Thoracic aorta (tissue), 2 donors: ENCODE measurements at regions not wholly inside any gene's neighbourhood (a gene's known extent, or its start where the extent isn't known, plus 50 kb on each side); places are given as distances from the start of the nearest gene placed in this dataset.

Source experiments
- ATAC-seq: fragments of 150-250 bp; one replicate; pipeline ENCODE4 v1.8.0; 2017; ENCODE audit warnings: low read depth; ENCODE audit not compliant: insufficient number of reproducible peaks, low FRiP score
- DNase-seq: peaks from one replicate; pipeline ENCODE4 v3.0.0-alpha.2; 2020; ENCODE audit warnings: low spot score
- H3K27ac ChIP-seq, 2 donors: fragments of 200-600 bp; sonication (generic); 1 replicate in 1 of 2; 2 replicates in 1 of 2; pipeline ENCODE4 v1.5.1; 2016; ENCODE audit warnings: mild to moderate bottlenecking in 2 of 2, moderate library complexity in 2 of 2
- H3K27me3 ChIP-seq: fragments of 200-600 bp; sonication (generic); replicated peaks from 2 replicates; pipeline ENCODE4 v1.6.0; 2016; ENCODE audit warnings: mild to moderate bottlenecking; ENCODE audit not compliant: insufficient read depth
- H3K36me3 ChIP-seq: fragments of 200-600 bp; sonication (generic); one replicate; pipeline ENCODE4 v1.5.1; 2016
- H3K4me1 ChIP-seq, 2 donors: fragments of 200-600 bp; sonication (generic); 1 replicate in 1 of 2; 2 replicates in 1 of 2; pipeline versions ENCODE4 v1.5.1 to v1.6.0; 2016; ENCODE audit warnings: low read depth in 2 of 2, mild to moderate bottlenecking in 1 of 2; ENCODE audit not compliant: control insufficient read depth in 1 of 2
- H3K4me3 ChIP-seq: fragments of 200-600 bp; sonication (generic); 2 replicates; pipeline ENCODE4 v1.5.1; 2016; ENCODE audit warnings: mild to moderate bottlenecking
- H3K9me3 ChIP-seq: fragments of 200-600 bp; sonication (generic); 2 replicates; pipeline ENCODE4 v1.5.1; 2016
- CTCF ChIP-seq: fragments of 200-600 bp; sonication (generic); IDR thresholded peaks from one replicate; pipeline ENCODE4 v1.5.1; 2019; ENCODE audit warnings: antibody characterized with exemption

GRCh38 chr3:31010491-31010890 is 116.0 kb upstream of the GADL1 start:
- DNase-seq: no peak
- no peaks in the 10 kb centered on the region for H3K4me1 ChIP-seq
- ATAC-seq: no peak

GRCh38 chr3:31011380-31011779 is 116.9 kb upstream of the GADL1 start:
- Histone ChIP-seq H3K27ac (no peak overlapping the region), H3K9me3 (no peaks in the 10 kb centered on the region)
- no peak for TF ChIP-seq CTCF

More at GRCh38 chr3:31010491-31010890, 116.0 kb upstream of the GADL1 start:
- H3K36me3 ChIP-seq: no peaks in the 10 kb centered on the region
- H3K27ac ChIP-seq: no peak overlapping the region
- no peaks in the 10 kb centered on the region for H3K9me3 ChIP-seq
- H3K27me3 ChIP-seq: no peaks in the 10 kb centered on the region
- H3K4me3 ChIP-seq: no peak overlapping the region
- TF ChIP-seq CTCF: no peak

GRCh38 chr3:31013090-31013489 is 118.6 kb upstream of the GADL1 start:
- no peaks in the 10 kb centered on the region for H3K9me3 ChIP-seq
- no peak for TF ChIP-seq CTCF
- no peak overlapping the region for H3K27ac ChIP-seq
- no peak for ATAC-seq
- DNase-seq: no peak
- H3K36me3 ChIP-seq: no peaks in the 10 kb centered on the region
- no peaks in the 10 kb centered on the region for H3K27me3 ChIP-seq
- H3K4me1 ChIP-seq: no peaks in the 10 kb centered on the region
- no peak overlapping the region for H3K4me3 ChIP-seq

More at GRCh38 chr3:31011380-31011779, 116.9 kb upstream of the GADL1 start:
- ATAC-seq: no peak
- H3K4me1 ChIP-seq: no peaks in the 10 kb centered on the region
- H3K27me3 ChIP-seq: no peaks in the 10 kb centered on the region
- no peak for DNase-seq
- H3K36me3 ChIP-seq: no peaks in the 10 kb centered on the region
- no peak overlapping the region for H3K4me3 ChIP-seq

GRCh38 chr3:31013843-31014242 is 119.4 kb upstream of the GADL1 start:
- no peaks in the 10 kb centered on the region for H3K4me1 ChIP-seq
- no peak for DNase-seq
- no peaks in the 10 kb centered on the region for H3K9me3 ChIP-seq
- ATAC-seq: no peak
- no peaks in the 10 kb centered on the region for H3K27me3 ChIP-seq
- no peak overlapping the region for H3K27ac ChIP-seq
- no peak for TF ChIP-seq CTCF
- no peak overlapping the region for H3K4me3 ChIP-seq
- no peaks in the 10 kb centered on the region for H3K36me3 ChIP-seq

GRCh38 chr3:31014317-31015040 is 120.0 kb upstream of the GADL1 start:
- Histone ChIP-seq H3K36me3 (no peaks in the 10 kb centered on the region), H3K27ac (no peak overlapping the region), H3K9me3 (no peaks in the 10 kb centered on the region), H3K4me3 (no peak overlapping the region), H3K27me3 (no peaks in the 10 kb centered on the region), H3K4me1 (no peaks in the 10 kb centered on the region)
- ATAC-seq (no peak), DNase-seq (no peak)
- no peak for TF ChIP-seq CTCF
